H1 (cell line): ENCODE measurements at regions not wholly inside any gene's neighbourhood (a gene's known extent, or its start where the extent isn't known, plus 50 kb on each side); places are given as distances from the start of the nearest gene placed in this dataset.

Experiments used
- CTCF ChIA-PET: fragments of 300-600 bp; sonication (Branson Sonifier 250); formaldehyde crosslinking; loops from one replicate; lab custom pipeline; 2021; ENCODE audit not compliant: partially characterized antibody; lab: Charles Lee
- POLR2A ChIA-PET: fragments of 300-600 bp; sonication (Branson Sonifier 250); formaldehyde crosslinking; loops from one replicate; lab custom pipeline; 2021; ENCODE audit warnings: inconsistent platforms; ENCODE audit not compliant: partially characterized antibody; lab: Charles Lee
- DNase-seq, 2 experiments: peaks; one replicate each; pipeline versions ENCODE4 v3.0.0 to v3.0.0-alpha.2; 2010 to 2022; ENCODE audit warnings: low spot score in 2 of 2, low read depth in 1 of 2, mixed read lengths in 1 of 2
- FAIRE-seq: peaks from 2 replicates; lab custom pipeline; 2011; peaks lifted over from hg19 to GRCh38; lab: Jason Lieb, UNC
- H2AFZ ChIP-seq: 2 replicates; pipeline ENCODE4 v1.8.1; 2012; ENCODE audit warnings: low read length, inconsistent platforms
- H2AK5ac ChIP-seq: 2 replicates; pipeline ENCODE4 v1.6.1; 2013; ENCODE audit warnings: low read depth, low read length
- H2BK120ac ChIP-seq: replicated peaks from 2 replicates; pipeline ENCODE3; 2013; ENCODE audit warnings: low read depth, low read length, inconsistent platforms
- H2BK12ac ChIP-seq: 2 replicates; pipeline ENCODE4 v1.6.1; 2013; ENCODE audit warnings: low read depth, low read length
- H2BK15ac ChIP-seq: 2 replicates; pipeline ENCODE4 v1.6.1; 2013; ENCODE audit warnings: low read length
- H2BK20ac ChIP-seq: 2 replicates; pipeline ENCODE4 v1.6.1; 2013; ENCODE audit warnings: low read length
- H2BK5ac ChIP-seq: 2 replicates; pipeline ENCODE4 v1.6.1; 2013; ENCODE audit warnings: low read depth, low read length
- H3K14ac ChIP-seq: 2 replicates; pipeline ENCODE4 v1.6.1; 2013; ENCODE audit warnings: inconsistent platforms; ENCODE audit not compliant: insufficient read length
- H3K18ac ChIP-seq: 2 replicates; pipeline ENCODE4 v1.6.1; 2013; ENCODE audit warnings: low read length; ENCODE audit errors: extremely low read depth
- H3K23ac ChIP-seq: 2 replicates; pipeline ENCODE4 v1.6.1; 2013; ENCODE audit warnings: inconsistent platforms; ENCODE audit not compliant: insufficient read length
- H3K23me2 ChIP-seq: 2 replicates; pipeline ENCODE4 v1.6.1; 2013; ENCODE audit warnings: low read depth, low read length
- H3K27ac ChIP-seq: 2 replicates; pipeline ENCODE4 v1.6.1; 2011; ENCODE audit warnings: low read depth, low read length, inconsistent platforms
- H3K27me3 ChIP-seq, 4 experiments: replicated peaks in 1 of 4; 1 replicate in 1 of 4; 2 replicates in 3 of 4; pipeline versions ENCODE4 v1.6.1 to v1.8.1; 2011 to 2013; ENCODE audit warnings: low read length in 3 of 4, mild to moderate bottlenecking in 3 of 4, inconsistent platforms in 2 of 4, mixed read lengths in 2 of 4, moderate library complexity in 1 of 4; ENCODE audit not compliant: control insufficient read depth in 3 of 4, insufficient read depth in 3 of 4; ENCODE audit errors: extremely low read depth in 1 of 4
- H3K36me3 ChIP-seq, 4 experiments: 2 replicates each; pipeline versions ENCODE4 v1.6.1 to v1.8.1; 2011 to 2013; ENCODE audit warnings: mild to moderate bottlenecking in 4 of 4, low read length in 3 of 4, moderate library complexity in 2 of 4, control low read depth in 1 of 4, inconsistent platforms in 1 of 4; ENCODE audit not compliant: insufficient read depth in 4 of 4, control insufficient read depth in 2 of 4
- H3K4ac ChIP-seq: replicated peaks from 2 replicates; pipeline ENCODE3; 2013; ENCODE audit warnings: low read length, low read depth, mixed read lengths, inconsistent platforms; ENCODE audit not compliant: insufficient read length
- H3K4me1 ChIP-seq, 4 experiments: replicated peaks in 1 of 4; 1 replicate in 1 of 4; 2 replicates in 3 of 4; pipeline versions ENCODE4 v1.6.1 to v1.8.1; 2011 to 2013; ENCODE audit warnings: low read length in 3 of 4, inconsistent platforms in 2 of 4, mixed read lengths in 1 of 4; ENCODE audit not compliant: insufficient read depth in 4 of 4, control insufficient read depth in 3 of 4
- H3K4me2 ChIP-seq, 2 experiments: 2 replicates each; pipeline versions ENCODE4 v1.6.1 to v1.8.1; 2011 to 2013; ENCODE audit warnings: low read depth in 2 of 2, low read length in 2 of 2, control low read depth in 1 of 2, inconsistent platforms in 1 of 2, mild to moderate bottlenecking in 1 of 2; ENCODE audit not compliant: insufficient read depth in 1 of 2
- H3K4me3 ChIP-seq, 4 experiments: fragments of 200-600, 300-600 bp in 1 of 4; sonication (generic), shearing (Covaris generic), sonication (Bioruptor Twin) in 1 of 4; 2 replicates each; pipeline versions ENCODE4 v1.5.1 to v1.8.1; 2011 to 2016; ENCODE audit warnings: low read length in 4 of 4, low read depth in 3 of 4, control low read depth in 2 of 4, inconsistent platforms in 2 of 4, mild to moderate bottlenecking in 2 of 4, mixed read lengths in 1 of 4, moderate library complexity in 1 of 4; ENCODE audit not compliant: insufficient read depth in 2 of 4; ENCODE audit errors: extremely low read depth in 1 of 4
- H3K56ac ChIP-seq: replicated peaks from 2 replicates; pipeline ENCODE3; 2013; ENCODE audit warnings: low read depth, mild to moderate bottlenecking, mixed read lengths, low read length, inconsistent platforms; ENCODE audit not compliant: insufficient read length
- H3K79me1 ChIP-seq: 2 replicates; pipeline ENCODE4 v1.6.1; 2013; ENCODE audit warnings: low read depth, low read length, control low read depth
- H3K79me2 ChIP-seq, 2 experiments: 2 replicates each; pipeline versions ENCODE4 v1.6.1 to v1.8.1; 2012 to 2013; ENCODE audit warnings: low read length in 2 of 2, mild to moderate bottlenecking in 2 of 2, inconsistent platforms in 1 of 2; ENCODE audit not compliant: insufficient read depth in 2 of 2, control insufficient read depth in 1 of 2
- H3K9ac ChIP-seq, 4 experiments: replicated peaks in 1 of 4; 1 replicate in 1 of 4; 2 replicates in 3 of 4; pipeline versions ENCODE4 v1.6.1 to v1.8.1; 2011 to 2013; ENCODE audit warnings: low read depth in 3 of 4, low read length in 3 of 4, control low read depth in 2 of 4, mild to moderate bottlenecking in 2 of 4, moderate library complexity in 2 of 4, inconsistent platforms in 1 of 4; ENCODE audit errors: extremely low read depth in 1 of 4
- H3K9me3 ChIP-seq, 2 experiments: 2 replicates each; pipeline versions ENCODE4 v1.6.1 to v1.8.1; 2012 to 2013; ENCODE audit warnings: mild to moderate bottlenecking in 2 of 2, moderate library complexity in 2 of 2, control low read depth in 1 of 2, inconsistent platforms in 1 of 2, low read depth in 1 of 2, low read length in 1 of 2, mixed read lengths in 1 of 2; ENCODE audit not compliant: insufficient read depth in 2 of 2
- H4K20me1 ChIP-seq, 2 experiments: replicated peaks in 1 of 2; 2 replicates each; pipeline versions ENCODE3 to v1.8.1; 2011 to 2013; ENCODE audit warnings: inconsistent platforms in 2 of 2, low read length in 2 of 2, mild to moderate bottlenecking in 1 of 2; ENCODE audit not compliant: insufficient read depth in 2 of 2, control insufficient read depth in 1 of 2
- H4K5ac ChIP-seq: 2 replicates; pipeline ENCODE4 v1.6.1; 2013; ENCODE audit warnings: low read length, low read depth, mixed read lengths, inconsistent platforms; ENCODE audit not compliant: insufficient read length
- H4K8ac ChIP-seq: 2 replicates; pipeline ENCODE4 v1.8.0; 2013; ENCODE audit warnings: mild to moderate bottlenecking, moderate library complexity, low read length, inconsistent platforms; ENCODE audit not compliant: insufficient read depth; ENCODE audit errors: extremely low read depth
- H4K91ac ChIP-seq: replicated peaks from 2 replicates; pipeline ENCODE3; 2013; ENCODE audit warnings: low read length, mixed read lengths, inconsistent platforms; ENCODE audit not compliant: insufficient read length
- ASH2L ChIP-seq: fragments of 200-600, 300-600 bp; sonication (generic); IDR thresholded peaks from one replicate; pipeline ENCODE4 v1.7.1; 2017; ENCODE audit warnings: low read length
- BRCA1 ChIP-seq: IDR thresholded peaks from 2 replicates; pipeline ENCODE4 v1.6.1; 2012; ENCODE audit warnings: low read depth, low read length, improper control_type of control experiment
- CHD1 ChIP-seq: IDR thresholded peaks from 2 replicates; pipeline ENCODE4 v1.6.1; 2012; ENCODE audit warnings: low read depth, low read length, improper control_type of control experiment
- CHD2 ChIP-seq: IDR thresholded peaks from 2 replicates; pipeline ENCODE4 v1.6.1; 2012; ENCODE audit warnings: low read length, improper control_type of control experiment
- CTBP2 ChIP-seq: IDR thresholded peaks from 2 replicates; pipeline ENCODE4 v1.7.0; 2011; ENCODE audit warnings: borderline replicate concordance, mild to moderate bottlenecking, moderate library complexity, mixed read lengths, low read length; ENCODE audit not compliant: insufficient read depth, insufficient read length
- GABPA ChIP-seq: IDR thresholded peaks from 2 replicates; pipeline ENCODE4 v1.6.1; 2011; ENCODE audit warnings: mild to moderate bottlenecking, low read length, moderate library complexity, borderline replicate concordance; ENCODE audit not compliant: insufficient read depth
- HDAC2 ChIP-seq, 2 experiments: fragments of 300-600 bp in 1 of 2; sonication (generic) in 1 of 2; IDR thresholded peaks; 2 replicates each; pipeline ENCODE4 v1.6.1; 2011 to 2012; ENCODE audit warnings: low read depth in 2 of 2, low read length in 2 of 2, mild to moderate bottlenecking in 2 of 2, moderate library complexity in 2 of 2, borderline replicate concordance in 1 of 2, inconsistent platforms in 1 of 2
- POLR2A ChIP-seq, 2 experiments: IDR thresholded peaks; 1 replicate in 1 of 2; 2 replicates in 1 of 2; pipeline ENCODE4 v1.6.1; 2011; ENCODE audit warnings: low read depth in 2 of 2, low read length in 2 of 2, mild to moderate bottlenecking in 2 of 2; ENCODE audit errors: control extremely low read depth in 1 of 2
- POLR2AphosphoS5 ChIP-seq: IDR thresholded peaks from 2 replicates; pipeline ENCODE4 v1.6.1; 2011; ENCODE audit warnings: low read depth, low read length
- RBBP5 ChIP-seq: IDR thresholded peaks from 2 replicates; pipeline ENCODE4 v1.7.1; 2012; ENCODE audit warnings: low read depth, mild to moderate bottlenecking, inconsistent platforms, low read length, moderate library complexity, borderline replicate concordance
- SAP30 ChIP-seq: fragments of 300-600 bp; sonication (generic); IDR thresholded peaks from 2 replicates; pipeline ENCODE4 v1.7.1; 2012; ENCODE audit warnings: low read length, moderate library complexity, mild to moderate bottlenecking, inconsistent platforms; ENCODE audit not compliant: insufficient read depth, insufficient replicate concordance
- SIRT6 ChIP-seq: IDR thresholded peaks from one replicate; pipeline ENCODE4 v1.7.1; 2012; ENCODE audit warnings: low read length, inconsistent platforms
- TAF7 ChIP-seq: optimal IDR thresholded peaks from 2 replicates; pipeline ENCODE3; 2011; ENCODE audit warnings: low read depth, mild to moderate bottlenecking, inconsistent platforms, low read length, moderate library complexity, borderline replicate concordance
- TEAD4 ChIP-seq: IDR thresholded peaks from 2 replicates; pipeline ENCODE4 v1.6.1; 2012; ENCODE audit warnings: low read depth, low read length, inconsistent platforms, mixed read lengths
- YY1 ChIP-seq: IDR thresholded peaks from 2 replicates; pipeline ENCODE4 v1.6.1; 2011; ENCODE audit warnings: low read depth, mild to moderate bottlenecking, low read length
- WGBS, 2 experiments: shearing (Covaris generic) in 1 of 2; methylation state at CpG; one replicate each; pipeline versions ENCODE4 v1.1.6 to v1.1.7; 2013 to 2015; ENCODE audit warnings: low lambda C conversion rate in 2 of 2, mixed read lengths in 2 of 2, inconsistent platforms in 1 of 2, low coverage in 1 of 2, missing lambda C conversion rate in 1 of 2; ENCODE audit not compliant: insufficient replicate concordance in 2 of 2, insufficient coverage in 1 of 2, insufficient read length in 1 of 2; ENCODE audit errors: extremely low coverage in 1 of 2, missing lambda C conversion rate in 1 of 2; 5-methylcytosine and 5-hydroxymethylcytosine counted together
- TF ChIP-seq, protein P1 (sequence below): IDR thresholded peaks from 2 replicates; pipeline ENCODE4 v1.6.1; 2012; ENCODE audit warnings: inconsistent platforms

DNA sequence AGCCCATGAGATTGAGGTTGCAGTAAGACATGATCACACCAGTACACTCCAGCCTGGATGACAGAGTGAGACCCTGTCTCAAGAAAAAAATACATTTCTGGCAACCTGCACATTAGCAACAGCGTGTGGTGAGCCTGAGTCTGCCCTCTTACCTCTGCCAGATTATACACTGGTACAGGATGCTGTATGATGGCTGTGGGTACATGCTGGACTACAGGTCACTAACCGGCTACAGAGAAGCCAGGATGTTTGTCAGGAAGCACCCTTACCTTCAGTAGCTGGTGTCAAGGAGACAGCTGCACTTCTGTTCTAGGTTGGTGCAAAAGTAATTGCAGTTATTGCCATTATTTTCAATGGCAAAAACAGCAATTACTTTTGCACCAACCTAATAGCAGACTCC is 575.7 kb downstream of the NPHP4 start:
- Histone ChIP-seq H2BK12ac (no peak overlapping the region), H3K4me3 (no peak overlapping the region), H3K56ac (no peak overlapping the region), H3K18ac (no peak overlapping the region), H3K23me2 (no peaks in the 10 kb centered on the region), H3K9ac (no peak overlapping the region), H4K20me1 (no peaks in the 10 kb centered on the region), H3K23ac (no peak overlapping the region), H4K8ac (no peak overlapping the region), H3K9me3 (no peaks in the 10 kb centered on the region), H3K27ac (no peak overlapping the region), H3K4me2 (no peak overlapping the region), H2BK120ac (no peak overlapping the region), H3K36me3 (no peaks in the 10 kb centered on the region; a peak in 1 of 8 replicates), H2AK5ac (no peak overlapping the region), H3K79me1 (no peaks in the 10 kb centered on the region), H4K5ac (no peak overlapping the region), H2AFZ (no peak overlapping the region), H2BK5ac (no peak overlapping the region), H3K14ac (no peak overlapping the region), H3K4ac (no peak overlapping the region), H3K4me1 (peaks cover 0 to 4% (median 0%) of the 10 kb centered on the region in 4 experiments; a peak in 1 of 7 replicates), H4K91ac (no peak overlapping the region), H2BK15ac (no peak overlapping the region), H3K79me2 (no peaks in the 10 kb centered on the region), H2BK20ac (no peak overlapping the region), H3K27me3 (no peaks in the 10 kb centered on the region)
- 85% methylated on average over 2 of the region's 2 CpGs; no CpG with 5 or more reads in 1 of the 2 experiments for WGBS, 2 experiments
- FAIRE-seq (no peak), DNase-seq (no peak)
- POLR2A ChIA-PET = no interaction called here
- CTCF ChIA-PET = interaction anchor here (0.6 to 1.6 kb wide), 9 partner anchors 16 to 588 kb away, joined by 3 to 7 read pairs (median 4); no protein-coding TSS in a partner anchor
- no peak for TF ChIP-seq TEAD4
- TF ChIP-seq CTBP2 = no peak
- no peak for TF ChIP-seq POLR2A (IDR thresholded peaks at IDR 0.05; ENCODE audit: control extremely low read depth in 1 of 2, low read depth in 2 of 2, low read length in 2 of 2)
- no peak for TF ChIP-seq SAP30
- TF ChIP-seq POLR2AphosphoS5 = no peak
- no peak for TF ChIP-seq CHD1
- TF ChIP-seq CHD2 = no peak
- TF ChIP-seq, protein P1, sequence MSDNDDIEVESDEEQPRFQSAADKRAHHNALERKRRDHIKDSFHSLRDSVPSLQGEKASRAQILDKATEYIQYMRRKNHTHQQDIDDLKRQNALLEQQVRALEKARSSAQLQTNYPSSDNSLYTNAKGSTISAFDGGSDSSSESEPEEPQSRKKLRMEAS = no peak
- TF ChIP-seq ASH2L = no peak
- no peak for TF ChIP-seq TAF7
- TF ChIP-seq YY1 = no peak
- no peak for TF ChIP-seq GABPA
- TF ChIP-seq BRCA1 = no peak
- TF ChIP-seq RBBP5 = no peak
- TF ChIP-seq SIRT6 = no peak
- no peak for TF ChIP-seq HDAC2 (IDR thresholded peaks at IDR 0.05; ENCODE audit: borderline replicate concordance in 1 of 2, low read depth in 2 of 2, low read length in 2 of 2)
